Vagina (tissue), 2 donors: ENCODE measurements at regions not wholly inside any gene's neighbourhood (a gene's known extent, or its start where the extent isn't known, plus 50 kb on each side); places are given as distances from the start of the nearest gene placed in this dataset.

Source experiments
- DNase-seq, 2 donors: peaks; one replicate each; pipeline ENCODE4 v3.0.0-alpha.2; 2017; ENCODE audit errors: extremely low spot score in 2 of 2
- H3K27ac ChIP-seq: fragments of 200-600 bp; sonication (generic); one replicate; pipeline ENCODE4 v1.5.1; 2019
- H3K27me3 ChIP-seq: fragments of 200-600 bp; sonication (generic); one replicate; pipeline ENCODE4 v1.5.1; 2019
- H3K36me3 ChIP-seq, 2 donors: fragments of 200-600 bp; sonication (generic); one replicate each; pipeline ENCODE4 v1.5.1; 2017 to 2019
- H3K4me1 ChIP-seq: fragments of 200-600 bp; sonication (generic); one replicate; pipeline ENCODE4 v1.5.1; 2019
- H3K4me3 ChIP-seq, 2 donors: fragments of 200-600 bp; sonication (generic); 1 replicate in 1 of 2; 2 replicates in 1 of 2; pipeline ENCODE4 v1.5.1; 2016 to 2019
- H3K9me3 ChIP-seq: fragments of 200-600 bp; sonication (generic); one replicate; pipeline ENCODE4 v1.5.1; 2019
- CTCF ChIP-seq, 3 experiments: fragments of 450-650 bp in 2 of 3; fragments of 200-600 bp in 1 of 3; sonication (generic) in 1 of 3; IDR thresholded peaks; one replicate each; pipeline ENCODE4 v1.5.1; 2017 to 2019; ENCODE audit warnings: antibody characterized with exemption in 3 of 3, mild to moderate bottlenecking in 2 of 3, moderate library complexity in 2 of 3
- POLR2A ChIP-seq, 2 donors: fragments of 450-650 bp; IDR thresholded peaks; one replicate each; pipeline ENCODE4 v1.6.1; 2017; ENCODE audit warnings: antibody characterized with exemption in 2 of 2, mild to moderate bottlenecking in 2 of 2, moderate library complexity in 2 of 2
- POLR2AphosphoS5 ChIP-seq, 2 donors: sonication (generic); formaldehyde crosslinking; IDR thresholded peaks; one replicate each; pipeline ENCODE4 v1.9.0; 2017; ENCODE audit warnings: antibody characterized with exemption in 2 of 2, mild to moderate bottlenecking in 2 of 2, low read depth in 1 of 2; ENCODE audit not compliant: insufficient read depth in 1 of 2
- intact Hi-C: fragments of 100-400 bp; cut with DNase I; formaldehyde crosslinking; loops from one replicate; pipeline ENCODE4 v1.15.1; 2023

GRCh38 chrX:87388381-87388780, 129.2 kb upstream of the KLHL4 start:
- TF ChIP-seq POLR2A (IDR thresholded peaks at IDR 0.05) (no peak), CTCF (IDR thresholded peaks at IDR 0.05) (no peak), POLR2AphosphoS5 (IDR thresholded peaks at IDR 0.05; ENCODE audit: insufficient read depth in 1 of 2, low read depth in 1 of 2) (no peak)
- Histone ChIP-seq H3K9me3 (no peaks in the 10 kb centered on the region), H3K4me3 (no peak overlapping the region), H3K27ac (no peak overlapping the region), H3K4me1 (no peaks in the 10 kb centered on the region), H3K36me3 (no peaks in the 10 kb centered on the region), H3K27me3 (no peaks in the 10 kb centered on the region)
- intact Hi-C loops = no loop called here
- DNase-seq = no peak

- TF ChIP-seq CTCF (IDR thresholded peaks at IDR 0.05) (no peak), POLR2AphosphoS5 (IDR thresholded peaks at IDR 0.05; ENCODE audit: insufficient read depth in 1 of 2, low read depth in 1 of 2) (no peak), POLR2A (IDR thresholded peaks at IDR 0.05) (no peak)
- intact Hi-C loops = no loop called here
- no peak for DNase-seq
- Histone ChIP-seq H3K4me1 (no peaks in the 10 kb centered on the region), H3K36me3 (no peaks in the 10 kb centered on the region), H3K27ac (no peak overlapping the region), H3K4me3 (no peak overlapping the region), H3K27me3 (no peaks in the 10 kb centered on the region), H3K9me3 (no peaks in the 10 kb centered on the region)
Measured at GRCh38 chrX:87391742-87392141, 125.9 kb upstream of the KLHL4 start.

- intact Hi-C loops = no loop called here
Measured at GRCh38 chrX:87392369-87392768, 125.2 kb upstream of the KLHL4 start.

GRCh38 chrX:87397103-87397886, 120.3 kb upstream of the KLHL4 start:
- DNase-seq = no peak

More at GRCh38 chrX:87392369-87392768, 125.2 kb upstream of the KLHL4 start:
- DNase-seq = no peak
- Histone ChIP-seq H3K27me3 (no peaks in the 10 kb centered on the region), H3K4me3 (no peak overlapping the region), H3K36me3 (no peaks in the 10 kb centered on the region), H3K27ac (no peak overlapping the region), H3K9me3 (no peaks in the 10 kb centered on the region), H3K4me1 (no peaks in the 10 kb centered on the region)
- no peak for TF ChIP-seq CTCF (IDR thresholded peaks at IDR 0.05)
- TF ChIP-seq POLR2A (IDR thresholded peaks at IDR 0.05) = no peak
- TF ChIP-seq POLR2AphosphoS5 (IDR thresholded peaks at IDR 0.05; ENCODE audit: insufficient read depth in 1 of 2, low read depth in 1 of 2) = no peak

More at GRCh38 chrX:87397103-87397886, 120.3 kb upstream of the KLHL4 start:
- Histone ChIP-seq H3K4me1 (no peaks in the 10 kb centered on the region), H3K27me3 (no peaks in the 10 kb centered on the region), H3K9me3 (no peaks in the 10 kb centered on the region), H3K27ac (no peak overlapping the region), H3K36me3 (no peaks in the 10 kb centered on the region), H3K4me3 (no peak overlapping the region)
- intact Hi-C loops = no loop called here
- TF ChIP-seq POLR2A (IDR thresholded peaks at IDR 0.05) (no peak), CTCF (IDR thresholded peaks at IDR 0.05) (no peak), POLR2AphosphoS5 (IDR thresholded peaks at IDR 0.05; ENCODE audit: insufficient read depth in 1 of 2, low read depth in 1 of 2) (no peak)
